Activated CD4-positive, alpha-beta T cell treated with anti-CD3 and anti-CD28 coated beads, Interleukin-2, amount 10 ng/mL, durations not matched to agents 7 days and 5 days (primary cell): ENCODE measurements at regions not wholly inside any gene's neighbourhood (a gene's known extent, or its start where the extent isn't known, plus 50 kb on each side); places are given as distances from the start of the nearest gene placed in this dataset.

ENCODE experiments used
- CTCF ChIA-PET: fragments of 350-600 bp; sonication (Branson Sonifier 250); formaldehyde crosslinking; loops from one replicate; lab custom pipeline; 2021; ENCODE audit warnings: antibody characterized with exemption; lab: Charles Lee
- POLR2A ChIA-PET: fragments of 350-600 bp; sonication (Branson Sonifier 250); formaldehyde crosslinking; loops from one replicate; lab custom pipeline; 2021; ENCODE audit warnings: antibody characterized with exemption; lab: Charles Lee
- DNase-seq: peaks from one replicate; pipeline ENCODE4 v3.0.0-alpha.2; 2020
- H3K27ac Mint-ChIP-seq: one replicate; pipeline ENCODE4 v1.8.0; 2021; ENCODE audit warnings: mild to moderate bottlenecking, moderate library complexity, mixed read lengths
- H3K27me3 Mint-ChIP-seq: one replicate; pipeline ENCODE4 v1.8.0; 2021; ENCODE audit warnings: mixed read lengths
- H3K36me3 Mint-ChIP-seq: one replicate; pipeline ENCODE4 v1.8.0; 2021; ENCODE audit warnings: low read depth, mixed read lengths
- H3K4me1 Mint-ChIP-seq: one replicate; pipeline ENCODE4 v1.8.0; 2021; ENCODE audit warnings: mixed read lengths
- H3K4me3 Mint-ChIP-seq: one replicate; pipeline ENCODE4 v1.8.0; 2021; ENCODE audit warnings: mild to moderate bottlenecking, moderate library complexity, mixed read lengths
- H3K9me3 Mint-ChIP-seq: one replicate; pipeline ENCODE4 v1.8.0; 2021; ENCODE audit warnings: mixed read lengths

- ChIA-PET CTCF (no interaction called here), POLR2A (no interaction called here)
- H3K27ac Mint-ChIP-seq: no peak overlapping the region
- no peaks in the 10 kb centered on the region for H3K9me3 Mint-ChIP-seq
- no peak for DNase-seq
- no peaks in the 10 kb centered on the region for H3K36me3 Mint-ChIP-seq
- no peaks in the 10 kb centered on the region for H3K4me1 Mint-ChIP-seq
- no peak overlapping the region for H3K4me3 Mint-ChIP-seq
- H3K27me3 Mint-ChIP-seq: peaks cover 14% of the 10 kb centered on the region
Observed at GRCh38 chr18:10205151-10205550, 249.3 kb upstream of the APCDD1 start.

GRCh38 chr18:10207682-10208345, 246.6 kb upstream of the APCDD1 start:
- peaks cover 1% of the 10 kb centered on the region for H3K4me1 Mint-ChIP-seq
- no peak for DNase-seq
- peaks cover 16% of the 10 kb centered on the region for H3K27me3 Mint-ChIP-seq
- H3K27ac Mint-ChIP-seq: no peak overlapping the region
- no peaks in the 10 kb centered on the region for H3K36me3 Mint-ChIP-seq
- H3K4me3 Mint-ChIP-seq: no peak overlapping the region
- peaks cover 2% of the 10 kb centered on the region for H3K9me3 Mint-ChIP-seq
- ChIA-PET POLR2A (no interaction called here), CTCF (no interaction called here)

- ChIA-PET POLR2A (no interaction called here), CTCF (no interaction called here)
- peaks cover 11% of the 10 kb centered on the region for H3K4me1 Mint-ChIP-seq
- no peak overlapping the region for H3K27ac Mint-ChIP-seq
- no peak overlapping the region for H3K4me3 Mint-ChIP-seq
- peaks cover 2% of the 10 kb centered on the region for H3K9me3 Mint-ChIP-seq
- no peak for DNase-seq
- peaks cover 16% of the 10 kb centered on the region for H3K27me3 Mint-ChIP-seq
- no peaks in the 10 kb centered on the region for H3K36me3 Mint-ChIP-seq
Observed at GRCh38 chr18:10209302-10209701, 245.1 kb upstream of the APCDD1 start.

- Mint-ChIP-seq H3K9me3 (peaks cover 4% of the 10 kb centered on the region), H3K27ac (no peak overlapping the region), H3K36me3 (no peaks in the 10 kb centered on the region), H3K4me1 (peaks cover 19% of the 10 kb centered on the region), H3K27me3 (peaks cover 16% of the 10 kb centered on the region), H3K4me3 (no peak overlapping the region)
- CTCF ChIA-PET: no interaction called here
- POLR2A ChIA-PET: no interaction called here
- no peak for DNase-seq
Observed at GRCh38 chr18:10210057-10210633, 244.3 kb upstream of the APCDD1 start.

GRCh38 chr18:10213526-10213925, 240.9 kb upstream of the APCDD1 start:
- DNase-seq: peak; percentile 58
- CTCF ChIA-PET: no interaction called here
- no peaks in the 10 kb centered on the region for H3K36me3 Mint-ChIP-seq
- H3K9me3 Mint-ChIP-seq: peaks cover 15% of the 10 kb centered on the region
- POLR2A ChIA-PET: no interaction called here
- H3K4me1 Mint-ChIP-seq: peaks cover 27% of the 10 kb centered on the region
- H3K4me3 Mint-ChIP-seq: no peak overlapping the region
- H3K27me3 Mint-ChIP-seq: peaks cover 24% of the 10 kb centered on the region
- peak overlapping the region; percentile 73 for H3K27ac Mint-ChIP-seq

- ChIA-PET POLR2A (no interaction called here), CTCF (interaction anchor here (0.6 kb wide), 1 partner anchor 263 kb away, joined by 3 read pairs; no protein-coding TSS in a partner anchor)
- H3K4me1 Mint-ChIP-seq: peaks cover 27% of the 10 kb centered on the region
- H3K36me3 Mint-ChIP-seq: no peaks in the 10 kb centered on the region
- H3K27ac Mint-ChIP-seq: peak overlapping the region; percentile 70
- peaks cover 17% of the 10 kb centered on the region for H3K9me3 Mint-ChIP-seq
- no peak for DNase-seq
- no peak overlapping the region for H3K4me3 Mint-ChIP-seq
- H3K27me3 Mint-ChIP-seq: peaks cover 29% of the 10 kb centered on the region
Observed at GRCh38 chr18:10215446-10215845, 239.0 kb upstream of the APCDD1 start.

GRCh38 chr18:10216791-10217190, 237.6 kb upstream of the APCDD1 start:
- ChIA-PET CTCF (no interaction called here), POLR2A (no interaction called here)
- H3K27ac Mint-ChIP-seq: no peak overlapping the region
- no peak overlapping the region for H3K4me3 Mint-ChIP-seq
- H3K27me3 Mint-ChIP-seq: peaks cover 33% of the 10 kb centered on the region
- H3K9me3 Mint-ChIP-seq: peaks cover 21% of the 10 kb centered on the region
- no peaks in the 10 kb centered on the region for H3K36me3 Mint-ChIP-seq
- H3K4me1 Mint-ChIP-seq: peaks cover 27% of the 10 kb centered on the region
- no peak for DNase-seq

GRCh38 chr18:10217211-10217610, 237.2 kb upstream of the APCDD1 start:
- Mint-ChIP-seq H3K36me3 (no peaks in the 10 kb centered on the region), H3K9me3 (peaks cover 21% of the 10 kb centered on the region), H3K27me3 (peaks cover 30% of the 10 kb centered on the region), H3K4me3 (no peak overlapping the region), H3K27ac (no peak overlapping the region), H3K4me1 (peaks cover 27% of the 10 kb centered on the region)
- ChIA-PET CTCF (no interaction called here), POLR2A (no interaction called here)
- DNase-seq: no peak

GRCh38 chr18:10225300-10225699, 229.1 kb upstream of the APCDD1 start:
- ChIA-PET CTCF (no interaction called here), POLR2A (no interaction called here)
- Mint-ChIP-seq H3K27me3 (peaks cover 15% of the 10 kb centered on the region), H3K4me1 (no peaks in the 10 kb centered on the region), H3K9me3 (peaks cover 11% of the 10 kb centered on the region), H3K27ac (no peak overlapping the region), H3K4me3 (no peak overlapping the region), H3K36me3 (no peaks in the 10 kb centered on the region)
- DNase-seq: no peak

- H3K4me1 Mint-ChIP-seq: no peaks in the 10 kb centered on the region
- H3K9me3 Mint-ChIP-seq: peaks cover 8% of the 10 kb centered on the region
- H3K27ac Mint-ChIP-seq: no peak overlapping the region
- H3K4me3 Mint-ChIP-seq: no peak overlapping the region
- no peak for DNase-seq
- H3K27me3 Mint-ChIP-seq: peaks cover 7% of the 10 kb centered on the region
- POLR2A ChIA-PET: no interaction called here
- CTCF ChIA-PET: no interaction called here
- no peaks in the 10 kb centered on the region for H3K36me3 Mint-ChIP-seq
Observed at GRCh38 chr18:10226971-10227370, 227.5 kb upstream of the APCDD1 start.

- no peaks in the 10 kb centered on the region for H3K4me1 Mint-ChIP-seq
- no peak overlapping the region for H3K27ac Mint-ChIP-seq
- H3K4me3 Mint-ChIP-seq: no peak overlapping the region
- CTCF ChIA-PET: no interaction called here
- DNase-seq: no peak
- H3K36me3 Mint-ChIP-seq: no peaks in the 10 kb centered on the region
- peaks cover 5% of the 10 kb centered on the region for H3K27me3 Mint-ChIP-seq
- peaks cover 8% of the 10 kb centered on the region for H3K9me3 Mint-ChIP-seq
- POLR2A ChIA-PET: no interaction called here
Observed at GRCh38 chr18:10228326-10228725, 226.1 kb upstream of the APCDD1 start.

- peaks cover 3% of the 10 kb centered on the region for H3K27me3 Mint-ChIP-seq
- no peaks in the 10 kb centered on the region for H3K36me3 Mint-ChIP-seq
- H3K4me3 Mint-ChIP-seq: no peak overlapping the region
- POLR2A ChIA-PET: no interaction called here
- H3K9me3 Mint-ChIP-seq: peaks cover 8% of the 10 kb centered on the region
- CTCF ChIA-PET: no interaction called here
- H3K4me1 Mint-ChIP-seq: no peaks in the 10 kb centered on the region
- no peak for DNase-seq
- H3K27ac Mint-ChIP-seq: no peak overlapping the region
Observed at GRCh38 chr18:10229458-10229857, 225.0 kb upstream of the APCDD1 start.

- no peak overlapping the region for H3K27ac Mint-ChIP-seq
- no peaks in the 10 kb centered on the region for H3K36me3 Mint-ChIP-seq
- H3K4me3 Mint-ChIP-seq: no peak overlapping the region
- CTCF ChIA-PET: no interaction called here
- POLR2A ChIA-PET: no interaction called here
- peaks cover 3% of the 10 kb centered on the region for H3K27me3 Mint-ChIP-seq
- peaks cover 8% of the 10 kb centered on the region for H3K9me3 Mint-ChIP-seq
- no peaks in the 10 kb centered on the region for H3K4me1 Mint-ChIP-seq
- no peak for DNase-seq
Observed at GRCh38 chr18:10230072-10230471, 224.4 kb upstream of the APCDD1 start.

GRCh38 chr18:10231220-10231619, 223.2 kb upstream of the APCDD1 start:
- H3K27me3 Mint-ChIP-seq: no peaks in the 10 kb centered on the region
- no peaks in the 10 kb centered on the region for H3K36me3 Mint-ChIP-seq
- H3K9me3 Mint-ChIP-seq: peaks cover 5% of the 10 kb centered on the region
- H3K27ac Mint-ChIP-seq: no peak overlapping the region
- POLR2A ChIA-PET: no interaction called here
- CTCF ChIA-PET: no interaction called here
- no peaks in the 10 kb centered on the region for H3K4me1 Mint-ChIP-seq
- no peak overlapping the region for H3K4me3 Mint-ChIP-seq
- no peak for DNase-seq
